Left colon (tissue), 2 donors: ENCODE measurements at regions not wholly inside any gene's neighbourhood (a gene's known extent, or its start where the extent isn't known, plus 50 kb on each side); places are given as distances from the start of the nearest gene placed in this dataset.
A peak's percentile ranks its signal among the peaks of the same experiment; 100 is the strongest.

Source experiments
- ATAC-seq: fragments of 200-7000 bp; cut with Tn5 transposase; one replicate; pipeline ENCODE4 v1.9.1; 2020; ENCODE audit warnings: mild to moderate bottlenecking, moderate library complexity
- DNase-seq, 2 donors: peaks; one replicate each; pipeline ENCODE4 v3.0.0-alpha.2; 2020
- intact Hi-C, 2 donors: fragments of 100-400 bp; cut with DNase I in 1 of 2; cut with micrococcal nuclease in 1 of 2; formaldehyde crosslinking; loops; one replicate each; pipeline versions ENCODE4 v1.11.2 to v1.14.0; 2022; cut with DNase I, micrococcal nuclease
- donor health status: DM: no; HTN: no; CAD: no.
- donor health status: DM: yes; HTN: yes; CAD: no.

DNA sequence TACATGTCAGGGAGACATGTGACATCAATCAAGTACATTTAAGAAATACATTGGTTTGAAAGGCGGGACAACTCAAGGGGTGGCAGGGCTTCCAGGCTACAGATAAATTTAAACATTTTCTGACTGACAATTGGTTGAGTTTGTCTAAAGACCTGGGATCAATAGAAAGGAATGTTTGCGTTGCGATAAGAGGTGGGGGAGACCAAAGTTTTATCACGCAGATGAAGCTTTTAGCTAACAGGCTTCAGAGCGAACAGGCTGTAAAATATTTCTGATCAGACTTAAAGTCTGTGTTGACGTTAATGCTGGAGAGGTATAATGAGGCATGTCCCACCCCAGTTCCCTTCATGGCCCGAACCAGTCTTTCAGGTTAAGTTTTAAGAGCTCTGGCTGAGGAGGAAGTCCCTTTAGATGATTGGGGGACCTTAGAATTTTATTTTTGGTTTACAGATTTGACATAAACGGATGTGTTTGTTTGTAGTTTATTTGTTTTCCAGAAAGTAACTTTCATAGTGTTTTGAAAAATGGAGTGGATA, 346.7 kb upstream of the RASGEF1B start:
- DNase-seq (no peak), ATAC-seq (no peak)
- intact Hi-C loops, result no loop called here

DNA sequence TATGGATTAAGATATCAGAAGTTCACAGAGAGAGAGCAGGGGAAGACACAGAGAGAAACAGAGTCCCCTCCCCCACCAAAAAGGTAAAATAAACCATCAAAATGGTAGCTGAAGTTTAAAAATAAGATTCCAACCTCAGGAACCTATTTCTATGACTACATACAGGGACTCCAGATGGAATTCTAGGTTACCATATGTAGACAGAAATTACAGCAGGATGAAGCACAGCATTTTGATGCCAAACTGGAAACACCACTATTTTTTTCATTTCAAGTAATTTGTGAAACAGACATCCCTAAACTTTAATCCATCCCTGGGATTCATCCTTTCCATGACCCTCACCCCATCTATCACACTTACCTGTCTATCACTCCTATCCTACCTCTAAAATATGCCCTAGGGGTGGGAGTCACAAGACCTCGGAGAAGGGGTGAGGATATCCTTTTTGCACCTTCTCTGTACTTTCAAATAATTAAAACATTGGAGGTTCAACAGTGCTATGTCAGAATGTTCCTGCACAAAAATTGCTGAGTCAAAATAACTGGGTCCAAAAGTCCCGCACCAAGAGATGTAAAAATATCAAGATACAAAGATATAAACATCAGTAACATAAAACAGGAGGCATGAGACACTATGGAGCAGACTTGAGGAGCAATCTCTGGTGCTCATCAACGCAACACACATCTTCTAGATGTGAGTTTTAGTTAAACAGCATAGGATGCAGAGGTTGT, 344.5 kb upstream of the RASGEF1B start:
- intact Hi-C loops, result no loop called here
- no peak for DNase-seq

DNA sequence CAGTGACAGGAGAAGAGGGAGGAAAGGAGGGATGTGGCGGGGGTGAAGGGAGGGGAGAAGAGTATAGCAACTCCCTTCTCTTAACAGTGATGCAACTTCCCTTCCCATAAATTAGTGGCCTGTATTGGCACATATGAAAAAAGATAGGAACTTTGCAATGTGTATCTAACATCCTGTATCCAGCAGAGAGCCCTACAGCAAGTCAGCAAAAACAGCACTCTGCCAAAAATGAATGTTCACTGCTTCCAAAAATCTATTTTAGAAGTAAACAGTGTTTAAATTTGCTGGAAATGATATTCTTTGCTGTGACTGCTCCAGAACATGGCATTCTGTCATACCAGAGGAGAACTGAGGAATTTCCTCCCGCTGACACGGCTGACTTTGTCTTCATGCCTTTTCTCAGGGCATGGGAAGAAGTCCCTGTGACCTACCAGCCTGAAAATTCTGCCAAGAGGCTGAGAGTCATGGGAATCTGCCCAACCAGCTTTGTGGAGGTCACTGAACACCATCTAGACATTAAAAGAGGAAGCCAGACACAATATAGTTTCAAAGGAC, 343.4 kb upstream of the RASGEF1B start:
- ATAC-seq, result no peak
- no peak for DNase-seq
- intact Hi-C loops, result no loop called here

More for the DNA sequence above, 344.5 kb upstream of the RASGEF1B start:
- no peak for ATAC-seq

DNA sequence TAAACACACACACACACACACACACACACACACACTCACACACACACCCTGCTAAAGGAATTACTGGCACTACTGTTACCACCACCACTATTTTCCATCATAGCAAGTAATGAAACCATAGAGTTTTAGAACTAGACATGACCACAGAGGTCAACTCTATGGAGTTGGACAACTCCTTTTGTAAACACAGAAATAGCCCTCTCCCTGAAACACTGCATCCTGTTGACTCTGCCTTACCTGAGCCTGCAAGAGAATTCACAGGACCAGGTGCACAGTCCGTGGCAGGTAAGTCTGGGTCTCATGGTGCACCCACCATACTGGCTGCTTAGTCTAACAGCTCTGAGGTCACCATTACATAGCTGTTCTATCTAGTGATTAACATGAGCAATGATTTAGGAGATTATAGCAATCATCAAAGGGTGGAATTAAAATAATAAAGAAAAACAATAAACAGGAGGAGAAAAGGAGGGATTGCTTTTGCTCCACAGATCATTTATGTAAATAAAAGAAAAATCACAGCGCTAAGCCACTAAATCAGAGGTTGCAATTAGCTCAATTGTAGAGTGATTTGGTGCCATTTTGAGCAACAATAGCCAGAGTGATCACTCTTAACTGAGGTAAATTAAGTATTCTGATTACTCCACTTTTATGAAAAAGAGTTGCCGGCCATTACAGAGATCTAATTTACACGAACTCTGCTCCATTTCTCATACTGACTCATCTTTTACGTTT, 340.0 kb upstream of the RASGEF1B start:
- intact Hi-C loops, result no loop called here
- DNase-seq, result no peak
- peak; percentile 92 for ATAC-seq

DNA sequence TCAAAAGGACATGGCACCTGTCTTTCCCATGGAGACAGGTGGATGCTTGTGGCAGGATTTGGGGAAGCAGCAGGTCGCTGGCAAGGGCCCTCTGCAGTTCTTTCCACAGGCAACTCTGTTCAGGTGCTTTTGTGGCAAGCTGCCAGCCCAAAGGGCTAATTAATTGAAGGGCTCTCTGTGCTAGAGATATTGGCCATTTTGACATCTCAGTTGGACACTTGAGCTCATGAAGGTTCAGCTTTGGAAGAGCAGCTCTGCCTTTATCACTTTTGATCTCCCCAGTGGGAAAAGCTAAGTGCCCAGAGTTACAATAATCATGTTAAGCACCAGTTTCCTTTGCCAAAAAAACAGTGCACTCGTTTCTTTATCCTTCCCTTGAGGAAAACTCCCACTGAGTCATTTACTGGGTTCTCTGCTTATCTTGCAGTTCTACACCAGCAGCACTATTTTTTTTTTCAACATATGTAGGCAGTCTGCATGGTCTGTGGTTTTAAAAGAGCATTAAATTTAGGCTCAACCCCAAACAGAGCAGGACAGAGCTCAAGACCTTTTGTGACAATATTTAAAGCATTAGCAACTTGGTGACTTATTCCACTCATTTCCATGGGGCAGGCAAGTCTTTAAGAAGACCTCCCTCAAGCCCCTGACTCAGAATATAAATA, 336.4 kb upstream of the RASGEF1B start:
- ATAC-seq (no peak), DNase-seq (no peak)
- intact Hi-C loops, result no loop called here

DNA sequence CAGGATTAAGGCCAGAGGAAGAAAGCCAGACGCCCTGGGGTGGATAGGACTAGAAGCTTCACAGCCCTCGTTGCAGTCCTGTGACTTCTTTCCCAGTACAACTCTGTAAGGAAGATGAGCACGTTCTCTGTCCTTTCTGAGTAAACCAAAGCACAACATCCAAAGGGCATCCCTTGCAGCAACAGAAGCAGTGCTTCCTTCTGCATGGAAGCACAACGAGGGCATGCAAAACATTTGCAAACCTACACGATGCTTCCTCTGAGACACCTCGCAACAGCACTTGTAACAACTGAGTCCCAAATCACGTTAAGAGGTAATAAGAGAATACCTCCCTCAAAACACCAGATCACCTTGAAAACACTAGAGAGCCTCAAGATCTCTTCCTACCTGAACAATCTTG, 335.7 kb upstream of the RASGEF1B start:
- intact Hi-C loops, result no loop called here
- DNase-seq (no peak), ATAC-seq (no peak)

DNA sequence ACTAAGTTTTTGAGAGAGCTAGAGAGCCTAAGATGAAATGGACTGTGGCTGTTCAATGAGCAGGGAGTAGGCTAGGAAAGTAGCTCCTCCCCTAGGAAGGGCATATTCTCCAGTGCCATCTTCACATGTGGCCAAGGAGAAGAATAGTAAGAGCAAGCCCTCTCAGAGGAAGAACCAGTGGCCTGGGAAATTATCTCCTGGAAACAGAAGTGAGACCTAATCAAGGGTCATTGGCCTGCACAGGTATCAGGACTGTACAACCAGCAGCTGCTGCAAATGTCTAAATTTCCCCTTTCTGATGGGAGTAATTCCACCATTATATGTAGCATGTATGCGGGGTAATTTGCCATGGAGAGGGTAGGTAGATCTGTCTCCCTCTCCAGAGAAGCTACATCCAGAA, 334.8 kb upstream of the RASGEF1B start:
- no peak for ATAC-seq
- no peak for DNase-seq
- intact Hi-C loops, result no loop called here

DNA sequence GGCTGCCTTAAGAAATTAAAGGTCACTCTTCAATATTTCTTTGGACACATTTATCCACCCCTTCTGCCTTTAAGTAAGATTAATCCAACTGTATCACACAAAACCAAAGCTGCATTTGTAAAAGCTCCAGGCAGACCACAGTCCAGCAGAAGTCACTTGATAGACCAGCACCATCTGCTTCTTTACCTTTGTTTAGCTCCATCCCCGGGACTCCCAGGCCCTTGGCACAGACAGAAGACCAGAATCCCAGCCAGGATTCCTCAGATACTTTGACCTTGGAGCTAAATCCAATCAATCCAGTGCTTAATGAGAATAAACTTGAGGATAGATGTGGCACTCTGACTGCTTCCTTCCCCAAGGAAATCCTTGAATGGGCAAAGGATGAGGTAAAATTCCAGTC, 333.1 kb upstream of the RASGEF1B start:
- ATAC-seq, result no peak
- intact Hi-C loops, result no loop called here

DNA sequence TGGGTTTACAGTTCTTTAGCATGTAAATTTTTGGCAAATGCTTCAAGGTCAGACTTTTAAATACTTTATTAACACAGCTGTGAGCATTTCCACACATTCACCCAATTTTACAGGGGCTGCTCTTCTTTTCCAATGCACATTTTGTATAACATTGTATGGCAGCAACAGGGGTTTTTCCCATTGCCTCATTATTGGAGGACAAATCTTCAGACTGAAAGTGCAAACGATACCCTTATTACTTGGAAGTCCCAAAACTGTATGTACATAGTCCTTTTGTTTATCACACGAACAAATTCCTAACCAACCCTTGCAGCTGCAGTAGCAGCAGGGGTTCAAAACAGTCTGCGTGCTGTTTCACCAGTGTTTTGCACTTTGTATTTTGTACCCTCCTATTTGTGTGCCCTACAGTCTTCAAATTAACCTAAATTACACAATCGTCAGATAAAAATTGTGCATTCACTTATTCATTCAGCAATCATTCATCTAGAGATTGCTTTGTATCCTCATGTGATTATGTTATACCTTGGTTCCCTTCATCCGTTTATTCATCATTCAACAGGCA, 330.7 kb upstream of the RASGEF1B start:
- intact Hi-C loops, result no loop called here
- no peak for ATAC-seq
- DNase-seq, result no peak

More for the DNA sequence above, 333.1 kb upstream of the RASGEF1B start:
- no peak for DNase-seq

DNA sequence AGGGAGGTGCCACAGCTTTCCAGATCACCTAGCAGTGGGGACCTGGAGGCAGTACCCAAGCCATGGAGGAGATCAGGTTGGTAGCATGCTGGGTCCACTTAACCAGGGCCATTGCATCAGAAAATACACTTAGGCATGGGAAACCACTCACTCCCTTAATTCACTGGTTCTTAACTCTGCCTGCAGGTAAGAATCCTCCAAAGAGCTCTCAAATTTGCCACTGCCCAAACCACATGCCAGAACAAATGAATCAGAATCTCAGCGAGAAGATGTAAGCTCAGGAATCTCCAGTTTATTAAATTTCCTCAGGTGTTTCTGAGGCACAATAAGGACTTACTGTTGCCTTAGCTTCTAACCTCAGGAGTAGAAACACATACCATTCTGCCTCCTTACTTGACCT, 327.7 kb upstream of the RASGEF1B start:
- ATAC-seq (no peak), DNase-seq (no peak)
- intact Hi-C loops, result no loop called here

DNA sequence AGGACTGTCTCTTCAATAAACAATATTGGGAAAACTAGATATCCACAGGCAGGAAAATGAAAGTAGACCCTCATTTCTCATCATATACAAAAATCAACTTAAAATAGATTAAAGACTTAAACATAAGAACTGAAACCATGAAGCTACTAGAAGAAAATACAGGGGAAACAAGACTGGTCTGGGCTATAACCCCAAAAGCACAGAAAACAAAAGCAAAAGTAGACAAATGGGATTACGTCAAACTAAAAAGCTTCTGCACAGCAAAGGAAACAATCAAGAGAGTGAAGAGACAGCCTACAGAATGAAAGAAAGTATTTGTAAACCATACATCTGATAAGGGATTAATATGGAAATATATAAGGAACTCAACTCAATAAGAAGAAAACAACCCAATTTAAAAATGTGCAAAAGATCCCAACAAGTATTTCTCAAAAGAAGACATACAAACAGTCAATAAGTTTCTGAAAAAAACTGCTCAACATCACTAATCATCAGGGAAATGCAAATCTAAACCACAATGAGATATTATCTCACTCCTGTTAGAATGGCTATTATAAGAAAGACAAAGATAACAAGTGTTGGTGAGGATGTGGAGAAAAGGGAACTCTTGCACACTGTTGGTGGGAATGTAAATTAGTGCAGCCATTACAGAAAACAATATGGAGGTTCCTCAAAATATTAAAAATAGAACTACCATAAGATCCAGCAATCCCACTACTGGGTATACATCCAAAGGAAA, 325.3 kb upstream of the RASGEF1B start:
- no peak for ATAC-seq
- intact Hi-C loops, result no loop called here
- no peak for DNase-seq

DNA sequence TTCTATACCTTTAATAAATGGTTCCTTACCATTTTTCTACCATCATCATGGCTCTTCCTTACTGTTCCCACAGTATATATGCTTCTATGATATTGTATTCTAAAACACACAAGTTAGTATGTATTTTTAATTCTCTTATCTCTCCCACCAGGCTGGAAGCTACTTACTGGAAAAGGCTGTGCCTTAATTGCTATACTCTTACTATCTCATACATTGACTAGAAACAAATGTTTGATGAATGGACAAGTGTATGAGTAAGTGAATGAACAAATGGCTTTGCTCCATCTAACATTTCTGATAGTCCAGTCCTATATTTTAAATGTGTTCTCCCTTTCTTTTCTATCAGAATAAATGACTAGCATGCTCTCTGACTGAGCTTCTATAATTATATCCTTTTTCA, 320.8 kb upstream of the RASGEF1B start:
- intact Hi-C loops, result no loop called here
- ATAC-seq, result no peak
- DNase-seq, result no peak

DNA sequence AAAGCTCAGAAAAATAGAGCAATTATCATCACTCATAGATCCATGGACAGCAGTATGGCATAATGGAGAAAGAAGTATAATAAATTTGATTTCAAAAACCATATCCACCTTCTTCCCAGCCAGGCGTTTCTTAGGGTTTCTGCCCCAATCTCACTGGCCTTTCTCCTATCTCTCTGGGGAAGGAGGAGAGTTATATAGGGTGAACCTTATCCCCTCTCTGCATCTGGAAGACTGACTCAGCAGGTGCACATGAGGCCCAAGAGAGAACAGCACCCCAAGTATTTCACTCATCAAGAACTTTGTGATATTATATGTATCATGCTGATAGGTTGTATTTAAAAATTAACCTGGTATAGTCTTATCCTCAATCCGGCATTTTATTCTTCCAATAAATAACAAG, 318.8 kb upstream of the RASGEF1B start:
- ATAC-seq (no peak), DNase-seq (no peak)
- intact Hi-C loops, result no loop called here

DNA sequence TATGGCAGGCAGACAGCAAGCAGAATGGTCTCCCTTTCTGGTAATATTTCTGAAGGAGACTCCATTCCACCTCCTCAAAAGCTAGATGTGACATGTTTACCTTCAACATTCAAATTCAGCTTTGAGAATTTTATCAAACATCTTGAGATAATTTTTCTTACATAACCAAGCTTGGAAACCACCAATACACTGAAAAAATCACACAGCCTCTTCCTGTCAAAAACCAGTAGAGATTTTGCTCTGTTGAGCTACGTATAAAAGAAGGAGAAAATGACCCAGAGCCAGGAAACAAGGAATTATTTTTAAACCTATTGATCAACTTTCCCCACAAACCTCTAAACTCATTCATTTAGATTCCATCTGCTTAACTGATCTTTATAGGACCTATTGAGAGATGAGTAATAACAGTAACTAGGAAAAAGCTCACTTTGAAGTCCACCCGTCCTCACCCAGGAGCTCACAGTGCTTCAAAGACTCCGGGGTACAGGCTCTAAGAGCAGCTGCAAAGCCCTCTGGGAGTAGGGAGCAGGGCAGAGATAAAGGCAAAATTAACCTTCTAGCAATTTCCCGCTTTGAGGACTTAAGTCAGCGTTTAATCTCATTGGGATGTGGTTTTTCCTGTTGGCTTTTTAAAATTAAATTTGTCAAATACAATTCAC, 318.2 kb upstream of the RASGEF1B start:
- ATAC-seq, result no peak
- DNase-seq, result no peak
- intact Hi-C loops, result no loop called here

DNA sequence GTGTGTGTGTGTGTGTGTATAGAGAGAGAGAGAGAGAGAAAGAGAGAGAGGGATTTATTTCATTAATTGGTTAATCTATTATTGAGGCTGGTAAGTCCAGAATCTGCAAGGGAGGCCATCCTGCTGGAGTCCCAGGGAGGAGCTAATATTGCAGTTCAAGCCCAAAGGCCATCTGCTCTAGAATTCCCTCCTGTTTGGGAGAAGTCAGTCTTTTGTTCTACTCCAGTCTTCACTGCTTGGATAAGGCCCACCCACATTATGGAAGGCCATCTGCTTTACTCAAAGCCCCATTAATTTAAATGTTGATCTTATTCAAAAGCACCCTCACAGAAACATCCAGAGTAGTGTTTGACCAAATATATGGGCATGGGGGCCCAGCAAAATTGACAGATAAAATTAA, 317.5 kb upstream of the RASGEF1B start:
- no peak for ATAC-seq
- DNase-seq, result no peak
- intact Hi-C loops, result no loop called here

DNA sequence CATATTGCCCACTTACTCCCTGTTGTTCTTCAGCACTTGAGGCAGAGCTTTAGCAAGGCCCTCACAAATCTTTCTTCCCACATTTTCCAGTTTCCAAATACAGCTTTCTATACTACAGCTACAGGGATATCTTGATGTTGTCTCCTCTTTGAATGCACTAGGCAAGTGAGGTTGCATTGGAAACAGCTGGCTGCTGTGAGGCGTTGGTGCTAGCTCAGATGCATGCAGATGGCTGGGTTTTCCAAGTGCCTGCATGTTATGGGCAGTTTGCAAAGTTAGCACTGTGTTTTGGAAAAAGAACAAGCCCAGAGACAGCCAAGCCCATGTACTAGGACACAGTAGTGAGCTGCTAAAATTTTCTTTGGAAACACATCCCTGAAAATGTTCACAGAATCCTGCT, 315.1 kb upstream of the RASGEF1B start:
- ATAC-seq, result no peak
- intact Hi-C loops, result no loop called here
- DNase-seq, result no peak

DNA sequence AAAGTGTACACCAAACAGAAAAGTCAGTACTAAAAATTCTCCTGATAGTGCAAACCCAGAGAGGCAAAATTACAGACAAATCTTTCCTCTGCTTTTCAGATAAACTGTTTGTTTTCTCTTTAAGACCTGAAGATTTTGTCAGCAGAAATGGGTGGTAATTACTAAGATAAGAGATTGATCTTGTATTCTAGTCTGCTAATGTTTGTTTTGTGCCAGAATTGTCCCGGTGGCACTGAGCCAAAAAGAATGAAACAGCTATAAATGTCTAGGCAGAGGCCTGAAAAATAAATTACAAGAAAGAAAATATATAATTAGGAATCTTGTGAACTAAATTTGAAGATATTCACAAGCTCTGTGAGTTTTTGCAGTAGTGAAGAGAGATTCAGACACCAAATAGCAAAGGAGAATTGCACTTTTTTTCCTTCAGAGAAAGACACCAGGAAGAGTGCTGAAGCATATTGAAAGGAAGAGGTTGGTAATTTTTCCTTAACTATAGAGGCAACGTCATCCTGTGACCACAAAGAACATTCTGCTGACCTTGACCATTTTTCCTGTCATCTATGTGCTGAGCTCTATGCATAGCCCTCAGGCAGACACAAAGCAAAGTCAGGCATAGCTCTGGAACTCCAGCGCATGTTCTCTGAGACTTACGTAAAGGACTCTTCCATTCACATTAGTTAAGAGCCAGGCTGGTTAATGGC, 314.5 kb upstream of the RASGEF1B start:
- intact Hi-C loops, result no loop called here
- ATAC-seq (peak; percentile 57), DNase-seq (peak in 1 of 2 donors; percentile 32)

DNA sequence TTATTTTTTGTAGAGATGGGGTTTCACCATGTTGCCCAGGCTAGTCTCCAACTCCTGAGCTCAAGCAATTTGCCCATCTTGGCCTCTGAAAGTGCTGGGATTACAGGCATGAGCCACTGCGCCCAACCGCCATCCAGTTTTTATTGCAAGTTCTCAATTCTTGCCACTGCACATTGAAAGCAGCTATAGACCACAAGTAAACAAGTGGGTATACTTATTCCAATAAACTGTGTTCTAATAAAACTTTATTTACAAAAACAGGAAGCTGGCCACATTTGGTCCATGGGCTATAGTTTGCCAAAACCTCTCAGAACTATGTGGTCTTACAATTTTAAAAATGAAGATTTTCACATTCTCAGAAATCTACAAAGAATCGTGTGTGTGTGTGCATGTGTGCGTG, 313.6 kb upstream of the RASGEF1B start:
- intact Hi-C loops, result no loop called here
- DNase-seq (no peak), ATAC-seq (no peak)
